Upper lobe of left lung (tissue), 4 donors: ENCODE measurements at regions not wholly inside any gene's neighbourhood (a gene's known extent, or its start where the extent isn't known, plus 50 kb on each side); places are given as distances from the start of the nearest gene placed in this dataset.

Experiments used
- CTCF ChIP-seq, 6 experiments: fragments of 450-650 bp in 4 of 6; fragments of 200-600 bp in 2 of 6; sonication (generic) in 2 of 6; IDR thresholded peaks; one replicate each; pipeline ENCODE4 v1.5.1; 2016 to 2019; ENCODE audit warnings: antibody characterized with exemption in 6 of 6
- EP300 ChIP-seq, 4 donors: sonication (generic); formaldehyde crosslinking; IDR thresholded peaks; one replicate each; pipeline ENCODE4 v1.5.1; 2017; ENCODE audit warnings: antibody characterized with exemption in 4 of 4, control low read depth in 2 of 4
- POLR2A ChIP-seq, 4 donors: fragments of 450-650 bp; IDR thresholded peaks; one replicate each; pipeline ENCODE4 v1.5.1; 2016 to 2017; ENCODE audit warnings: antibody characterized with exemption in 4 of 4, mild to moderate bottlenecking in 2 of 4
- POLR2AphosphoS5 ChIP-seq, 2 donors: sonication (generic); formaldehyde crosslinking; IDR thresholded peaks; one replicate each; pipeline ENCODE4 v1.5.1; 2017; ENCODE audit warnings: antibody characterized with exemption in 2 of 2

GRCh38 chr13:105758918-105759860 is 776.3 kb downstream of the EFNB2 start:
- TF ChIP-seq CTCF (IDR thresholded peaks at IDR 0.05) (no peak), POLR2AphosphoS5 (IDR thresholded peaks at IDR 0.05) (no peak), EP300 (IDR thresholded peaks at IDR 0.05) (no peak), POLR2A (IDR thresholded peaks at IDR 0.05) (no peak)
